ENCODE measurements at regions not wholly inside any gene's neighbourhood (a gene's known extent, or its start where the extent isn't known, plus 50 kb on each side); places are given as distances from the start of the nearest gene placed in this dataset.

GRCh38 chr5:6195711-6196358 is 182.5 kb downstream of the MED10 start:
- DNase-seq (ENCODE audit: low read depth, low spot score), result no peak

GRCh38 chr5:6194906-6195612 is 183.3 kb downstream of the MED10 start:
- no peak for DNase-seq (ENCODE audit: low read depth, low spot score)

- DNase-seq (ENCODE audit: low read depth, low spot score), result no peak
These were observed 184.0 kb downstream of the MED10 start for GRCh38 chr5:6194261-6194875.

DNA sequence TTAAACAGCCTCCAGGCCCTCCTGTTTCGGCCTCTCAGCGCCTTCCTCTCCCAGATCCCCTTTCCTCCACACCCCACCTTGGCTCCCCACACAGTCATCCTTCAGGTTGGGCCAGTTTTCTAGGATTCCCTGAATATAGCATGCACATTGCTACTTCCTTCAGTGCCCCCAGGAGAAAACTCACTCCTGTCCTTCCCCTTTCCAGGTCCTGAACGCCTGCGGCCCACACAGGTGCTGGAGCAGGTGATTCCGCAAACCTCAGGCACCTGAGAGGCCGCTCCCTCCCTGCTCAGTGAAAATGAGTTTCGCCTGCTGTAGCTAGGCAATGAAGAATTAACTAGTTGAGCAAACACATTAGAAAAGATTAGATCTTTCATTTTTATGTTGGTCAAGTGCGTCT is 185.0 kb downstream of the MED10 start:
- no peak for DNase-seq (ENCODE audit: low read depth, low spot score)

DNA sequence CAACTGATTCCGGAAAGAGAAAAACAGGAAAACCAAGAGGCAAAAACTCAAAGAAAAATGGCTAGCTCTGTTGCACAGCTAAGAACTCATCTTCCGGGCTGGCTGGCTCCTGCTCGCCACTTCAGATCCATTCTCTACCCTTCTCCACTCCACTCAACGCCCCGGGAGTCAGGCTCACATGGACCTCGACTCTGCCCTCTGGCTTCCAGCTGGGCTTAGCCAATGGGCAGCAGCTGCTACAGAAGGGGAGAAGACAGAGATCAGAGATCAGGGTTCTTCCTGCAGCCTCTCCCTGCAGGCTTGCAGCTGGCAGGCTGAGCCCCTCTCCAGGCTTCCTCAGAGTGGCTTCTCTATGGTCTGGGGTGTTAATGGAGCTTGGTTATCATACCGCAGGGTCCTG is 187.5 kb downstream of the MED10 start:
- DNase-seq (ENCODE audit: low read depth, low spot score), result no peak

DNA sequence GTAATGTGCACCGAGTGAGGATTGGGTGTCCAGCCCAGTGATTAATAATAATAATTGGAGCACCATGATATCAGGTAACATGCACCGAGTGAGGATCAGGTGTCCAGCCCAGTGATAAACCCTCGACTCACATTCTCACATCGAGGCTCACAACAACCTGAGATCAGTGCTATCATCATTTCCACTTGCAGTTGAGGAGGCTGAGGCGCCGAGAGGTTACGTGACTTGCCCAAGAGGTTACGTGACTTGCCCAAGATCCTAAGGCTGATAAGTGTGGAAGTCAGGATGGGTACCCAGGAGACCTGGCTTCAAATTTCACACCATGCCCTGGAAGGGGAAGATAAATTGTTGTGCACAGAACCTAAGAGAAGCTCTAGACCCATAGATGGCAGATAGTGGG is 189.4 kb downstream of the MED10 start:
- DNase-seq (ENCODE audit: low read depth, low spot score), result no peak

- DNase-seq (ENCODE audit: low read depth, low spot score), result no peak
These were observed 190.0 kb downstream of the MED10 start for GRCh38 chr5:6188344-6188743.

- no peak for DNase-seq (ENCODE audit: low read depth, low spot score)
These were observed 190.8 kb downstream of the MED10 start for GRCh38 chr5:6187501-6187900.

DNA sequence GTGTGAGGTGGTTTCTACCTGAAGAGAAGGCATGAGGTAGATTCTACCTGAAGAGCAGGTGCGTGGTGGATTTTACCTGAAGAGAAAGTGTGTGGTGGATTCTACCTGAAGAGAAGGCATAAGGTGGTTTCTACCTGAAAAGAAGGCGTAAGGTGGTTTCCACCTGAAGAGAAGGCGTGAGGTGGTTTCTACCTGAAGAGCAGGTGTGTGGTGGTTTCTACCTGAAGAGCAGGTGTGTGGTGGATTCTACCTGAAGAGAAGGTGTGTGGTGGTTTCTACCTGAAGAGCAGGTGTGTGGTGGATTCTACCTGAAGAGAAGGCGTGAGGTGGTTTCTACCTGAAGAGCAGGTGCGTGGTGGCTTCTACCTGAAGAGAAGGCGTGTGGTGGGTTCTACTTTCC is 192.8 kb downstream of the MED10 start:
- DNase-seq (ENCODE audit: low read depth, low spot score), result no peak

- no peak for DNase-seq (ENCODE audit: low read depth, low spot score)
These were observed 193.9 kb downstream of the MED10 start for GRCh38 chr5:6184481-6184880.

DNA sequence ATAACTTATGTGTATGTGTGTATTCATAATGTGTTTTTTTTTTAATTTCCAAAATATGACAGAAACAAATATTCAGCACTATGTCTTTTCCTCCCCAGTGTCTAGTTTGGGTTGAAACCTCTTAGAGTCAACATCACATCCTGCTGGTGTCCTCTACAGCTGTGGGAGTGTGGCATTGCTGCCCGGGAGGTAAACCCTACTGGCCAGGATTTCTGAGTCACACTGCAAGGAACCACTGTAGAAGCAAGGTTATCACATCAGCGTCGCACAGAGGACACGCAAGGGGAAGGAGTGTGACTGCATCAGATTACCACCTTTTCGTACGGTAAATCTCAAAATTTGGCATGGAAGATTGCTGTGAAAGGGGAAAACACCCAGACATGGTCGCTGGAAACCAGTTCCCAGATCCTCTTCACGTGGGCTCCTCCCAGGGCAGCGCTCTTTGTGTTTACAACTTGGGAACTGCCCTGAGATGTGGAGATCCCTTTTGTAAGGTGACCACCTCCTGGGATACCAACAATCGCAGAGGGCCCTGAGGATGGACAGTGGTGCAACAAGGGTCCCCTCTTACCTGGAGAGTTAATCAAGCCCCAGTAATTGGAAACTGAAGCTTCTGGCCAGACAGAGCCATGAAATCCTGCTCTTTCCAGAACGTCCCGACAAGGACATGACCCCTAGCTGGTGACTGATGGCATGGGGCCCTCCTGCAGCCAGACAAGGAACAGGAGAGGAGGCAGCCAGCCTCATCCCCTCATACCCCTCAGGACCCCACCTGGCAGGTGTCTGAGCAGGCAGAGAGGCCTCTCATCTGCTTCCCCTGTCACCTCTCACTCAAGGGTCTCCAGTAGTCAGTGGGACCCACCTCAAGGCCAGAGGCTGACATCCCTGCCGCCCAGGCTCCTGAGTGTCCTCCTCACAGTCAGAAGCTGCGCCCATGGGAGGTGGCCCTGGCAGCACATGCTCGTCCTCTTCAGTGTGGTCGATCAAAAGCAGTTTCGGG is 194.7 kb downstream of the MED10 start:
- no peak for DNase-seq (ENCODE audit: low read depth, low spot score)

GRCh38 chr5:6182271-6182815 is 196.0 kb downstream of the MED10 start:
- DNase-seq (ENCODE audit: low read depth, low spot score), result no peak

DNA sequence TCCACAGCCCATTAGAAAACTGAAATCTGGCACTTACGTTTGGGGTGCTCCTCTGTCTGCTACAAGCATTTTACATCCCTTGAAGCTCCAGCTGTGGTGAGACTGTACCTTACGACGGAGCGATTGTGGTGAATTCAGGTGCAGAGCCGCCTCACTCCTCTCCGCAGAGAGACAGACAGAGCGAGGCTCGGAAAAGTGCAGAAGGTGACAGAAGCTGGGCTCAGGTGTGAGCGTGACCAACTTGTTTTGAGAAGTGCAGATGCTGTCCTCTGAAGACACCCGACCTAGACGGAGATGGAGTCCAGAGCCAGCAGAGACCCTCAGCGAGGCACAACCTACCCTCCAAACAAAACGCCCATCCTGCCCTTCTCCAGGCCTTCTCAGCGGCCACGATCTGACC is 196.5 kb downstream of the MED10 start:
- DNase-seq (ENCODE audit: low read depth, low spot score), result no peak

GRCh38 chr5:6181147-6181729 is 197.1 kb downstream of the MED10 start:
- DNase-seq (ENCODE audit: low read depth, low spot score), result no peak

DNA sequence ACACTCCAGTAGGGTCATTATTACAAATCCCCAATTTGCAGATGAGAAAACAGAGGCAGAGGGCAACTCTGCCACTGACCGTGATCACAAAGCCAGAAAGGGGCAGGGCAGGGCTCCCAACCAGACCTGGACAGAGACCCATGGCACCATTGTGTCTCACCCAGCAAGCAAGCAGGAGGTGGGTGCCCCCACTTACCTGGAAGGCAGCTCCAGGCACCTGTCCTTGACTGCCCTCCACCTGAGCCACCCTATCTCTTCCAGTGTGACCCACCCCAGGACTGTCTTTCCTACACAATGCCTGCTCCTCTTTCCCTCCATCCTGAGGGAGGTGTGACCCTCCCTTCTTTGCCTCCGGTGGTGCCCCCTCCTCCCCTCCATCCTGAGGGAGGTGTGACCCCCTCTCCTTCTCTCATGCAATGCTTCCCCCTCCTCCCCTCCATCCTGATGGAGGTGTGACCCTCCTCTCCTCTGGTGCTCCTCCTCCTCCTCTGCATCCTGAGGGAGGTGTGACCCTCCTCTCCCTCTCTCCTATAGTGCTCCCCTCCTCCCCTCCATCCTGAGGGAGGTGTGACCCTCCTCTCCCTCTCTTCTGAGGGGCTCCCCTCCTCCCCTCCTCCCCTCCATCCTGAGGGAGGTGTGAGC is 198.0 kb downstream of the MED10 start:
- DNase-seq (ENCODE audit: low read depth, low spot score), result no peak

- DNase-seq (ENCODE audit: low read depth, low spot score), result no peak
These were observed 199.4 kb downstream of the MED10 start for GRCh38 chr5:6178846-6179532.

- no peak for DNase-seq (ENCODE audit: low read depth, low spot score)
These were observed 200.4 kb downstream of the MED10 start for GRCh38 chr5:6177926-6178325.

- DNase-seq (ENCODE audit: low read depth, low spot score), result no peak
These were observed 202.1 kb downstream of the MED10 start for GRCh38 chr5:6176102-6176693.

GRCh38 chr5:6175172-6175854 is 203.0 kb downstream of the MED10 start:
- DNase-seq (ENCODE audit: low read depth, low spot score), result no peak
